ENCODE measurements at regions not wholly inside any gene's neighbourhood (a gene's known extent, or its start where the extent isn't known, plus 50 kb on each side); places are given as distances from the start of the nearest gene placed in this dataset.

GRCh38 chr3:76756577-76756976, 283.3 kb upstream of the ROBO2 start:
- 78 to 87% (median 82%) methylated on average over 8 of the region's 8 CpGs for WGBS, 4 donors
- H3K4me3 ChIP-seq = no peak overlapping the region
- no peaks in the 10 kb centered on the region for H3K36me3 ChIP-seq (replicated peaks in 1 of 2)
- TF ChIP-seq, protein P1, sequence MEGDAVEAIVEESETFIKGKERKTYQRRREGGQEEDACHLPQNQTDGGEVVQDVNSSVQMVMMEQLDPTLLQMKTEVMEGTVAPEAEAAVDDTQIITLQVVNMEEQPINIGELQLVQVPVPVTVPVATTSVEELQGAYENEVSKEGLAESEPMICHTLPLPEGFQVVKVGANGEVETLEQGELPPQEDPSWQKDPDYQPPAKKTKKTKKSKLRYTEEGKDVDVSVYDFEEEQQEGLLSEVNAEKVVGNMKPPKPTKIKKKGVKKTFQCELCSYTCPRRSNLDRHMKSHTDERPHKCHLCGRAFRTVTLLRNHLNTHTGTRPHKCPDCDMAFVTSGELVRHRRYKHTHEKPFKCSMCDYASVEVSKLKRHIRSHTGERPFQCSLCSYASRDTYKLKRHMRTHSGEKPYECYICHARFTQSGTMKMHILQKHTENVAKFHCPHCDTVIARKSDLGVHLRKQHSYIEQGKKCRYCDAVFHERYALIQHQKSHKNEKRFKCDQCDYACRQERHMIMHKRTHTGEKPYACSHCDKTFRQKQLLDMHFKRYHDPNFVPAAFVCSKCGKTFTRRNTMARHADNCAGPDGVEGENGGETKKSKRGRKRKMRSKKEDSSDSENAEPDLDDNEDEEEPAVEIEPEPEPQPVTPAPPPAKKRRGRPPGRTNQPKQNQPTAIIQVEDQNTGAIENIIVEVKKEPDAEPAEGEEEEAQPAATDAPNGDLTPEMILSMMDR (IDR thresholded peaks at IDR 0.05) = no peak
- no peak for TF ChIP-seq POLR2A (IDR thresholded peaks at IDR 0.05)
- no peaks in the 10 kb centered on the region for H3K9me3 ChIP-seq (replicated peaks in 1 of 3)
- no peaks in the 10 kb centered on the region for H3K27me3 ChIP-seq
- no peaks in the 10 kb centered on the region for H3K4me1 ChIP-seq (replicated peaks in 1 of 2)
- intact Hi-C loops (cut with DNase I) = no loop called here
- H3K27ac ChIP-seq = no peak overlapping the region
- no peak for DNase-seq

DNA sequence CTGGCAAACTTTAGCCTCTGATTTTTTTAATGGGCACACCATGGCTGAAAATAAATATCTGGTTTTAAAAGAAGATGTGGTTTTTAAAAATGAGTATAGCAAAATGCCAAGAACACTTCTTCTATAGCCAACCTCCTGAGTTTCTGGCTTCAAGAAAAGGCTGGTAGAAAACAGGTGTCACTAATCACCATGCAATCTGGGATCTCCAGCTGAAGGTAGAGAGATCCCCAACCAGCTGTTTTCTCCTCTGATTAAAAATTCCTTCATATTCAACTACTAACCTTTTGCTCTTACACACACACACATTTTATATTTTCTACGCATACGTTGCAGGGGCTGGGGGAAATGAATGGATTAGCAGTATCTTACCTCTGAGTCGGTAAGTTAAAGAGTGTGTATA, 279.6 kb upstream of the ROBO2 start:
- Histone ChIP-seq H3K9me3 (replicated peaks in 1 of 3) (no peaks in the 10 kb centered on the region), H3K27me3 (no peaks in the 10 kb centered on the region), H3K27ac (no peak overlapping the region), H3K4me1 (replicated peaks in 1 of 2) (no peaks in the 10 kb centered on the region), H3K36me3 (replicated peaks in 1 of 2) (no peaks in the 10 kb centered on the region), H3K4me3 (no peak overlapping the region)
- no peak for DNase-seq
- no peak for TF ChIP-seq POLR2A (IDR thresholded peaks at IDR 0.05)
- TF ChIP-seq, protein P1 (IDR thresholded peaks at IDR 0.05) = no peak
- 88 to 94% (median 91%) methylated on average over 3 of the region's 3 CpGs for WGBS, 4 donors
- intact Hi-C loops (cut with DNase I) = no loop called here

- H3K9me3 ChIP-seq (replicated peaks in 1 of 3) = no peaks in the 10 kb centered on the region
- H3K4me1 ChIP-seq (replicated peaks in 1 of 2) = no peaks in the 10 kb centered on the region
Observed at GRCh38 chr3:76765511-76765910, 274.4 kb upstream of the ROBO2 start.

GRCh38 chr3:76768912-76769311, 271.0 kb upstream of the ROBO2 start:
- Histone ChIP-seq H3K4me3 (no peak overlapping the region), H3K9me3 (replicated peaks in 1 of 3) (no peaks in the 10 kb centered on the region), H3K4me1 (replicated peaks in 1 of 2) (no peaks in the 10 kb centered on the region), H3K27me3 (no peaks in the 10 kb centered on the region), H3K27ac (no peak overlapping the region), H3K36me3 (replicated peaks in 1 of 2) (no peaks in the 10 kb centered on the region)
- TF ChIP-seq POLR2A (IDR thresholded peaks at IDR 0.05) = no peak
- TF ChIP-seq, protein P1 (IDR thresholded peaks at IDR 0.05) = no peak
- intact Hi-C loops (cut with DNase I) = no loop called here
- 66 to 85% (median 75%) methylated on average over 4 of the region's 4 CpGs for WGBS, 4 donors
- DNase-seq = no peak

More at GRCh38 chr3:76765511-76765910, 274.4 kb upstream of the ROBO2 start:
- H3K36me3 ChIP-seq (replicated peaks in 1 of 2) = no peaks in the 10 kb centered on the region
- no peak overlapping the region for H3K27ac ChIP-seq
- DNase-seq = no peak
- no peak overlapping the region for H3K4me3 ChIP-seq
- 66 to 82% (median 72%) methylated on average over 5 of the region's 5 CpGs for WGBS, 4 donors
- no peaks in the 10 kb centered on the region for H3K27me3 ChIP-seq
- intact Hi-C loops (cut with DNase I) = no loop called here
- TF ChIP-seq POLR2A (IDR thresholded peaks at IDR 0.05) = no peak
- TF ChIP-seq, protein P1 (IDR thresholded peaks at IDR 0.05) = no peak
